NCI-H1436 (cell line): ENCODE measurements at regions not wholly inside any gene's neighbourhood (a gene's known extent, or its start where the extent isn't known, plus 50 kb on each side); places are given as distances from the start of the nearest gene placed in this dataset.

ENCODE experiments used
- DNase-seq: peaks from one replicate; lab custom pipeline; 2025; lab: John Stamatoyannopoulos, UW

- DNase-seq = no peak
Measured at GRCh38 chr12:102535306-102535705, 54.9 kb upstream of the IGF1 start.

GRCh38 chr12:102534899-102535298 lies 54.5 kb upstream of the IGF1 start:
- no peak for DNase-seq

GRCh38 chr12:102533483-102534215 lies 53.3 kb upstream of the IGF1 start:
- DNase-seq = no peak
